ENCODE measurements at regions not wholly inside any gene's neighbourhood (a gene's known extent, or its start where the extent isn't known, plus 50 kb on each side); places are given as distances from the start of the nearest gene placed in this dataset.

DNA sequence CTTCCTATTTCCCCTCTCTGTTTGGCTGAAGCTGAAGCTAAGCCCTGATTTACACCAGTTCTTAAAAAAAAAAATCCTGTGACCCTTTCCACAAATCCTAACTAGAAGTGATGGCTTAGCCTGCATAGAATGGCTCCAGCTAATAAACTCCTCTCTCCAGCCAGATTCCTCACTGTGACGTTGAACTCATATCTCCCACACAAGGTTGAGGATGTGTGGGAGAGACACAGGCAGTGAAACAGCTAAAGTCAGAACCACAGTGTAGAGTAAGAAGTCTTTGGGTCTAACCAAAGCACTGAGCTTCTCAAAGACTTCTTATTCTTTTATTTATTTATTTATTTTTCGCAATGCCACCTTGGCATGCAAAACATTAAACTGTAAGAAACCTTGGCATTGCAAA lies 268.3 kb downstream of the SNX13 start:
- no peak for DNase-seq (ENCODE audit: insufficient read length, low spot score)
- FAIRE-seq = no peak
- TF ChIP-seq CTCF (IDR thresholded peaks at IDR 0.05; ENCODE audit: insufficient read depth, missing control alignments) = no peak

DNA sequence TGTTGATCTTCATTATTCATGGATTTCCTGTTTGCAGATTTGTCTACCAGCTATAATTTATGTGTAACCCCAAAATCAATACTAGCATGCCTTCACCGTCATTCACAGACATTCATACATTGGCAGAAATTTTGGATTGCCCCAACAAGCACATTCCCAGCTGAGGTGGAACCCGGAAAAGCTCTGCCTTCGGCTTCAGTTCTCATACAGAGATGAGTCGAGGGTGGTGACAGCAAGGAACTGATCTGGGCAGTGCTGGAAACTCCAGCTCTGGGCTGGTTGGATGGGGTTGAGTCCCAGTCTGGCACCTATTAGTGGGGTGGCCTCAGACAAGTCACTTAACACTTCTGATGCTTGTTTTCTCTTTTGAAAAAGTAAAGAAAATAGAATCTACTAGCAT lies 267.5 kb downstream of the SNX13 start:
- no peak for FAIRE-seq
- no peak for TF ChIP-seq CTCF (IDR thresholded peaks at IDR 0.05; ENCODE audit: insufficient read depth, missing control alignments)
- no peak for DNase-seq (ENCODE audit: insufficient read length, low spot score)

DNA sequence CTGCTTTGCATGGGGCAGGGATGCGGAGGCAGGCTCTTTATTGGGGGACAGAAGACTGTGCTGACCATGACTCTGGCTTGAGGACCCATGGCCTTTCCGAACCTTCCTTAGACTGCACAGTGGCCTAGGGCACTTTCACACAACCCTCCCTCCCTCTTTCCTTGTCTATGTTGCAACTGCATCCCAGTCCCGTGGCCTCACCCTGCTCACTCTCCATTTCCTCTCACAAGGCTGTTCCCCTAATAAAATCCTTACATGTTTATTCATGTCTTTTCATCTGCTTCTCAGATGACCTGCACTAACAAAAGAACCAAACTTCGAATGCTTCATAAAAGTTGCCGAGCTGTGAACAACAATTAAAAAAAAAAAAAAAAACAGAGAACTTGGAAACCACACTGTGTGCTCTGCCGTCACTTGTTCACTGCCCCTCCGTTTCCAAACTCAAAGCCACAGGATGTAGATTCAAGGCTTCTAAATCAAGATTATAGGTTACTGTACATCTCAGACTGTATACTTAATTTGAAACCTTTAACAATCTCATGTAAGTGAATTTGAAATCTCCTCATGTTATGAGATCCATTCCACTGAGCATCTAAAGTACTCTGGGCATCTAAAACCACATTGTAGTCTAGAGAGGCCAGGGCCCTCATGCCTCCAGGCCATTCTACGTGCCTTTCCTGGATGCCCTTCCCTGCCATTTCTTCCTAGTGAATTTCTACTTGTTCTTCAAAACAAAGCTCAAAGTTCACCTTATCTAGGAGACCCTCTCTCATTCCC lies 265.9 kb downstream of the SNX13 start:
- no peak for TF ChIP-seq CTCF (IDR thresholded peaks at IDR 0.05; ENCODE audit: insufficient read depth, missing control alignments)
- no peak for FAIRE-seq
- DNase-seq (ENCODE audit: insufficient read length, low spot score) = no peak

GRCh38 chr7:17674943-17675608 lies 265.2 kb downstream of the SNX13 start:
- TF ChIP-seq CTCF (IDR thresholded peaks at IDR 0.05; ENCODE audit: insufficient read depth, missing control alignments) = no peak
- DNase-seq (ENCODE audit: insufficient read length, low spot score) = no peak
- no peak for FAIRE-seq

DNA sequence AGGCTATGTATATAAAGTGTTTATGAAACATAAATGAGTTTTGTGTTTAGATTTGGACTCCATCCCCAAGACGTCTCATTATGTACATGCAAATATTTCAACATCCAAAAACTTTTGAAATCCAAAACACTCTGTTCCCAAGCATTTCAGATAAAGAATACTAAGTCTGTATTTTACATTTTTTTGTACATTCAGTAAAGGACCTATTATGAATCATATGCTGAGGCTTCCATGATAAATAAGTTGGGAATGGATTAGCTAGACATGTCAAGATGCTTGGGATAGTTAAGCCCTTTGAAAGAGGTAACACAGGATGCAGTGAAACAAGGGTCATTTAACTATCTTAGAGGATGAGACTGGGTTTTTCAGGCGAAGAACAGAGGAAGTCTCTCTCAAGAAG lies 262.9 kb downstream of the SNX13 start:
- DNase-seq (ENCODE audit: insufficient read length, low spot score) = no peak
- no peak for TF ChIP-seq CTCF (IDR thresholded peaks at IDR 0.05; ENCODE audit: insufficient read depth, missing control alignments)
- no peak for FAIRE-seq

DNA sequence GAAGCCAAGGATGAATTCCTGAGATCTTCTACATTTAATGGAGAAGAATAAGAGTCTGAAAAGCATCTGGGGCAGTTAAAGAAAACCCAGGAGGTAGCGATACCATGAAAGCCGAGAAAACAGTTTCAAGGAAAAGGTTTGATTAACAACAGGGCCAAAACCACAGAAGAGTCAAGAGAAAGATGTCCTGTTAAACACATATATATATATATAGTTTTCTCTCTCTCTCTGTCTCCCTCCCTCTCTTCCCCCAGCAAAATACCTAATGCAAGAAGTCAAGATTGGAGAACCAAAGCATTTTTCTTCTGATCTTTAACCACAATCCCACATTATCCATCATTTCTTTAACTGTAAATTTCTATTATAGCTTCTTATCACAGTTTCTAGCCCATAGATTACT lies 261.4 kb downstream of the SNX13 start:
- no peak for DNase-seq (ENCODE audit: insufficient read length, low spot score)
- TF ChIP-seq CTCF (IDR thresholded peaks at IDR 0.05; ENCODE audit: insufficient read depth, missing control alignments) = no peak
- no peak for FAIRE-seq

GRCh38 chr7:17679458-17679857 lies 260.8 kb downstream of the SNX13 start:
- DNase-seq (ENCODE audit: insufficient read length, low spot score) = no peak
- TF ChIP-seq CTCF (IDR thresholded peaks at IDR 0.05; ENCODE audit: insufficient read depth, missing control alignments) = no peak
- FAIRE-seq = no peak
